Endometrium (tissue), 2 donors: ENCODE measurements at regions not wholly inside any gene's neighbourhood (a gene's known extent, or its start where the extent isn't known, plus 50 kb on each side); places are given as distances from the start of the nearest gene placed in this dataset.
"Not testable (repeated sequence)": the region's sequence is repeated elsewhere in the genome, so short reads cannot be mapped to it uniquely, and the experiment has no call there.

Experiments used
- FAIRE-seq: peaks from 2 replicates; lab custom pipeline; 2012; peaks lifted over from hg19 to GRCh38; lab: Jason Lieb, UNC
- donor health status: control.
- donor health status: control.

DNA sequence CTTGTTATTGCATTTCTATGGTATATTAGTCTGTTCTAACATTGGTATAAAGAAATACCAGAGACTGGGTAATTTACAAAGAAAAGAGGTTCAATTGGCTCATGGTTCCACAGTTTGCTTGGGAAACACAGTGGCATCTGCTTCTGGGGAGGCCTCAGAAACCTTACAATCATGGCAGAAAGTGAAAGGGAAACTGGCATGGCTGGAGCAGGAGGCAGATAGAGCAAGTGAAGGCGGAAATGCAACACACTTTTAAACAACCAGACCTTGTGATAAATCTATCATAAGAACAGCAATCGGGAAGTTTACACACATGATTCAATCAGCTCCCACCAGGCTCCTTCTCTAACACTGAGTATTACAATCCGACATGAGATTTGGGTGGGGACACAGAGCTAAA, 346.6 kb upstream of the GNPDA2 start:
- FAIRE-seq: no peak

DNA sequence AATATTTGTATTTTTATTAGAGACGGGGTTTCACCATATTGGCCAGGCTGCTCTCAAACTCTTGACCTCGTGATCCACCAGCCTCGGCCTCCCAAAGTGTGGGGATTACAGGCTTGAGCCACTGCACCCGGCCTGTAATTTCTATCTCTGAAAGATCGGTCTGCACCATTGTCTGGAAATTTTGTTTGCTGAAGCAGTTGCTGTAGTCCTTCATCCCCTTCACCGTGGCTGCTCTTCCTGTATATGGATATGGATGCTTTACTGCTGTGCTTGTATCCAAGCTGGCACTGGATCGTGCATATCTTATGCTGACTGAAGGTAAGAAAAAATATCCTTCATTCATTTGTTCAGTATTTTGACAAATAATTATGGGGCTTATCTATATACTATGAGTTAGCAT, 338.4 kb upstream of the GNPDA2 start:
- FAIRE-seq: no peak

DNA sequence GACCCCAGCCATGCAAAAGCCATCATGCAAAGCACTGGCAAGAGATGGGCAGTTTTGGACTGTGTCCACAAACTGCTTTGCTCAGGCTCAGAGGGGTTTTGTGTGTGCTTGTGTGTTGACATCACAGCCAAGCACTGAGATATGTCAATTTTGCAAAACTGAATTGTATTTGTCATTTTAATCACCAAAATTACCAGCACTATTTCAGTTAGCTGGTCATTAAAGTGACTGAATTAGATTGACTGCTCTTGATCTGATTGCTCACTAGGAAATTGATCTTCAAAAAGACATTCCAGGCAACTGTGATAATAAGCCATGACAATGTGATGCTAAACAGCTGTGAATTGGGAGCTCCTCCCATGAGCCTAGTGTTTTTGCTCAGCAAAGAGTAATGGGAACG, 337.3 kb upstream of the GNPDA2 start:
- no peak for FAIRE-seq

DNA sequence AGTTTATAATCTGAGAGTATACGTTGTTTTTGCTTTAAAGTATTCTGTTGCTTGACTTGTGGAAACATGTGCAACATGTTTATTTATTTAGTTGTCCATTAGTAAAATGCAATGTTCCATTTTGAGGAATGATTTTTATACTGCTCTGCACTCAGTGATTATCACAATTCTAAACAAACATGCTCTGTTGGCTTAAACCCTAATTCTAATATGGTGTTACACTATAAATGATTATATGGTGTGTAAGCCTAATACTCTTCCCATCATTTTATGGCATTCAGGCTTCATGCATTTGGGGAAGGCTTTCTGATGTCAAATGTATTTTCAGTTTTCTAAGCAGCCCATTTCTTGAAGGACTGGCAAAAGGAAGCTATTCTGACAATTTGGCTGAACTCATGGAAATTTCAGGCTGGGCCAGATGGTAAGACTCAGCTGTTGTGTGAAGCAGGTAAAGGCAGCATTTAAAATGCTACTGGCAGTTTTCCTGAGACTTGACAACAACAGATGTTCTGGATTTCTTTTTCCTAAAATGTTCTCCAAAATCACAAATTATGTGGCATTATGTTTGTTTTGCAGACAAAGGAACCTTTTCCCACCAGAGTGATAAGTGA, 336.7 kb upstream of the GNPDA2 start:
- FAIRE-seq: no peak

DNA sequence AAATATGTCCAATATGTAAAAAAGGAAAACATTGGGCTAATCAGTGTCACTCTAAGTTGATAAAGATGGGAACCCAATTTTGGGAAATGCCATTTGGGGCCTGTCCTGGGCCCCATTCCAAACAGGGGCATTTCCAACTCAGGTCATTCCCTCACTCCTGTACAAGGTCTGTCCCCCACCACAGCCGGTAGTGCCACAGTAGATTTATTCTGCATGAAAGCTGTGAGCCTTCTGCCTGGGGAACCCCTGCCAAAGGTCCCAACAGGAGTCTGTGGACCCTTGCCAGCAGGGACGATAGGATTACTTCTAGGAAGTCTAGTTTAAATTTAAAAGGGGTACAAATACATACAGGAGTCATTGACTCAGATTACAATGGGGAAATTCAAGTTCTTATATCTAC, 317.6 kb upstream of the GNPDA2 start:
- no peak for FAIRE-seq

DNA sequence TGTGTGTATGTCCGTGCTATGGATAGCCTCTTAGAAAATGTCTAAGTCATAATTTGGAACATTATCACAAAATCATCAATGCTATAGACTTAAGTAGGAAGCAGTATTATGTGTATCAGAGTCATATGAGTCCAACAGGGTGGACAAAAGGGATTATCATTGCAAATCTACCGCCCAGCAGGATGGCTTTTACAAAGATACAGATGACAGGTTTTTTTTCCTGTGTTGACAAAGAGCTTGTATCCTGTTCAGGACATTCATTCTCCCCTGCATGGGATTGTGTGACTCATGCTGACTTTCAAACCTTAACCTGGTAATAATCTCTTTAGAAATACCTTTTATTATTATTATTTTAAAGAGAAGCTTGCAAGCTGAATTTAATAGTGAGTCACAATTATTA, 310.3 kb upstream of the GNPDA2 start:
- no peak for FAIRE-seq

DNA sequence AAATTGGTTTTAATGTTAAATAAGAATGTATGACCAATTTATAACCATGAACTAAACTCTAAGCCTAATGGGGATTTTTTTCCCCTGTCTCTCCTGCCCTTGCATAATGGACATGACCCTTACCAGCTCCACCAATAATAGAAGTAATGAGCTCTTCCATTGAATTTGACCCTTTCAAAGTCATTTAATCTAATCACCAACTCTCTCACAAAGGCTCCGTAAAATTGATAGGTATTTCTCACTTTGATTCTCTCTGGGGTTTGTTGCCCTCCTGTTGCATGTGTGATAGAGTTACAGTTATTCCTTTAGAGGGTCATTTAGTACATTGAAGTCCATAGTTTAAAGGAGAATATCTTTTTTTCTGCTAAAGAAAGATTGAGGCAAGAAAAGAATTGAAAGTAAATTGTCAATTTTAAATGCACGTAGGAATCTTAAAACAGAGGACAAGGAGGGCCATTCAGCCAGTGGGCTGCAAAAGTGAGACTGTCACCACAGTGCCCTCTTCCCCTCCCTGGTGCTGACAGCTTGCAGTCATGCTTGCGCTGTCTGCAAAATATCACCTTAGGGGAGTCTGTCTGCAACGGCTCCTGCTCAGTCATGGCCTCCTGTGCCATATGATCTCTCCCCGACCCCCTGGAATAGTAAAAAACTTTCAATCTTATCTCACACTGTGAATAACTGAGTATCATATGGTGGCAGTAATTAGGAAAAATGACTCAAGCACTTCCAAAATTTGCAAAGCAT, 307.5 kb upstream of the GNPDA2 start:
- FAIRE-seq: no peak

DNA sequence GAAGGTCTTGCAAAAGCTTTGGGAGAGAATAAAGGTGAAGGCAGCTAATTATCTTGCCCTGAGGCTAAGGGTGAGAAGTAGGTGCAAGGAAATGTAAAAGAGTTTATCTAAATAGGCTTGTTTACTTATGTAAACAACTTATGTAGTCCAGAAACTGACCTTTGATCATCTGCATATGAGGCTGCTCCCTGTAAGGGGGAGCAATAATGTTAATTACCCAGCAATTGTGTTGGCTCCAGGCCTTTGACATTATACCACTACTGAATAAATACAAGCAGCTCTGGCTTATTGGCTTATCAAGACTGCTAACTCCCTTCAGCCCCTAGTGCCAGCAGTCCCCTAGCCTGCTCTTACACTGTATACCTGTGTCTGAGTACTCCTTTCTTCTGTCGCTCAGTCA, 303.7 kb upstream of the GNPDA2 start:
- no peak for FAIRE-seq

DNA sequence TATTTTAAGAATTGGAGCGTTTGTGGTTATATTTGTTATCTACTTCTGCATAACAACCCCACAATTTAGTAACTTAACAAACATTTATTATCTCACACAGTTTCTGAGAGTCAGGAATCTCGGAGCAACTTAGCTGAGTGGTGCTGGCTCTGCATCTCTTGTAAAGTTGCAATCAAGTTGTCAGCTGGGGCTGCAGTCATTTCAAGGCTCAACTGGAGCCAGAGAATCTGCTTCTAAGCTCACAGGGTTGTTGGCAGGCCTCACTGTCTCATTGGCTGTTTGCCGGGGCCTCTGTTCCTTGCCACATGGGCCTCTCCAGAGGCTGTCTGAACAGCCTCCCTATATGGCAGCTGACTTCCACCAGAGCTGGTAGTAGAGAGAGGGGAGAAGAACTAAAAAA, 281.2 kb upstream of the GNPDA2 start:
- no peak for FAIRE-seq

DNA sequence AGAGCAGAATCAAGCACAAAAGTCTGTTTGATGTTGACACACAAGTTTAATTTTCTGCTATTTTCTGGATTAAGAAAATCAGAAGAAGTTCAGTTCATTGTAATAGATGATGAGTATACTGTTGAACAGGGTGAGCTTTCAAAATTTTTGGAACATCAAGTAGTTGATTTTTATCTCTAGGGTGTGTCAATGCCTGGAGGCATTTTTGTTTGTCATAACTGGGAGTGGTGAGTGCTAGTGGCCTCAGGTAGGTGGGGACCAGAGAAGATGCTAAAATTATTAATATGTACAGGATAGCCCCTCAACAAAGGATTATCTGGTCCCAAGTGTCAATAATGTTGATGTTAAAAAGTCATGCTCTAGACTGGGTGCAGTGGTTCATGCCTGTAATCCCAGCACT, 279.7 kb upstream of the GNPDA2 start:
- FAIRE-seq: no peak

DNA sequence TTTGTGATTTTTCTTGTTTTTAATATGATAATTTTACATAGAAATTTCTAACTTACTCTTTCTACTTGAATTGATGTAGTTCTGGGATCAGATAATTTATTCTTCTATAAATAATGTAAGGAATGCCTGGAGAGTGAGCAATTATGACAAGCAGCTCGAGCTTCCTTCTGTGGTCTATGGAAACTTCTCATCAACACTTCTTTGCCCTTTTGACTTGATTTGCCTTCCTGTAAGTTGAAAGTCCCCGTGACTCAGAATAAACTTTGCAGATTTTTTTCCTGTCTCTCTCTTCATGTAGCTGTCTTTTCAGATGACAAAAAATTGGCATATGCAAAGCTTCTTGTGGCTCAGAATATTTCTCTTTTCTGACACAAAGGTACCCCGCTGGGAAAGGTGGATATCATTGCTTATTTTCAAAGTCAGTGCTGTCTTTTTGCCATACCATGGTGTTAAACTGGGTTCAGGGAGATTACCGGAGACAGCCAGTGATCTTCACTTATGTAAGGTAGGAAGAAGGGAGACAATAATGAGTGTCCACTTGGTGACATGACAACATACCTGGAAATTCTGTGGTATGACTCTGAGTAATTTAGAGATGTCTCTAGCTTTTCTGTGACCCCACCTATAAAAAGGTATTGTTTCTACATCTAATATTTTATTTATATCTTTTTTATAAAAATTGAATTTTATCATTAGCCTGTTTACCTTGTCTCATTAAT, 278.6 kb upstream of the GNPDA2 start:
- FAIRE-seq: no peak

DNA sequence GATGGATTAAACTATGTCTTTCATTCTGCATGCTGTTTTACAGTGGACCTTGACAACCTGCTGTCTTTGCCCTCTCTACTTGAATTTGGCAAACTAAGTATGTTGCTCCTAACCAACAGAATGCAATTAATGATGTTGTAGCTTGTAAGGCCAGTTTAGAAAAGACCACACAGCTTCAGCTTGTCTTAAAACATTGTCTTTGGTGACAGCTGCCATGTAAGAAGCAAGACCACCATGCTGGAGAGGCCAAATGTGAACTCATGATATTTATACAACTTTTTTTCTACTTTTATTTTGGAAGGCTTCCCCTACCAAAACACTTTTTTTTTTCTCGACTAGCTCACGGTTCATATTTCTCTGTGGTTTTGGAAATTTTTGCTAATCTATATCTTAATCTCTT, 278.0 kb upstream of the GNPDA2 start:
- no peak for FAIRE-seq

DNA sequence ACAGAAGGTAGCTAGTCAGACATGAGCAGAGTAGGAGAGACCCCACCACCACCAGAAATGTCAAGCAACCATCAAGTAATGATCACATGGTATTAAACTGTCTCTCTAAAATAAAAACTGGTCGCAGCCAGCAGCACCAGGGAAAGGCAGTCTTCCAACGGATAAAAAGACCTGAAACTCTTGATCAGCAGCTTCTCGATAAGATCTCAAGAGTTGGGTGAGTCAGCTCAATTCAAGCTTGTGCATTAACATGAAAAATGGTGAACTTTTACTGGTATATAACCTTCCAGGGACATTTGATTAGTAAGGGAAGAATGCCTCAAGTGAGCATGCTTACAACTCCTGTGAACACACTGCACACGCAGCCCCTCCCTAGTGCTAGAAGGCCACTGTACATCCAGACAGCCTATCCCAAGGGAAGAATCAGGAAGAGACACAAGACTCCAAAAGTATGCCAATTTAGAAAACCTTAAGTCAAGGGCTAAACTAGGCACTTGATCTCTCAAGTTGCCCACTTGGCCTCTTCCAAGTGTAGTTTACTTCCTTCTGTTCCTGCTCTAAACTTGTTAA, 270.0 kb upstream of the GNPDA2 start:
- FAIRE-seq: no peak

DNA sequence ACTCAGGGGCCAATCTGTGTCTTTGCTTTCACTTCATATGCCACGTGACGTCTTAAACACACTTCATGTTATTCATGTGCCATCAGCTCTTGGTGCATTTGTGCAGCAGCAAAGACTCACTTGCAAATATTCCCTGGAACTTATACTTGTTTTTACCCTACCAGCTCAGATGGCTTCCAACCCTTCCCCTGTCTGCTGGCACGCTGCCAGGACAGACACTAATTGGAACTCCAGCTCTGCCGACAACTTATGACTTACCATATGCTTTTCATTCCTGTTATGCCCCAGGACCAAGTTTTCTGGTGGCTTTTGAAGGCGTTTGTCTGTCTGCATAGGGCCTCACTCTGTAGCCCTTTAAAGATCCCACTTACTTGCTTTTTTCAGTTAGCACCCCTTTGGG, 261.7 kb upstream of the GNPDA2 start:
- FAIRE-seq: no peak

DNA sequence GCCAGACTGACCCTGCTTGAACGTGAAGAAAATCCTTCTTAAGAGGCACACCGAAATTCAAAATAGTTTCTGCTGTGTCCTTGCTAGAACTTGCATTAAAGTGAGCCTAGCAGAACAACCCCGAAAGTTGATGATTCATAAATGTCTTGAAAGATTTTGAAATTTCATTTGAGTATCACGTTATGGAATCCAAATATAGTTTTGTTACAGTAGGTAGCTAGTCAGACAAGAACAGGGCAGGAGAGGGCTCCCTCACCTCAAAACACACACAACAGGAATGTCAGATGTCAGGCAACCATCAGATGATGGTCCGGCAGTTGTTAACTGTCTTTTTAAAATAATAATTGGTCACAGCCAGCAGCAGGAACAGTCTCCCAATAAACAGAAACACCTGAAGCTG, 259.6 kb upstream of the GNPDA2 start:
- no peak for FAIRE-seq

DNA sequence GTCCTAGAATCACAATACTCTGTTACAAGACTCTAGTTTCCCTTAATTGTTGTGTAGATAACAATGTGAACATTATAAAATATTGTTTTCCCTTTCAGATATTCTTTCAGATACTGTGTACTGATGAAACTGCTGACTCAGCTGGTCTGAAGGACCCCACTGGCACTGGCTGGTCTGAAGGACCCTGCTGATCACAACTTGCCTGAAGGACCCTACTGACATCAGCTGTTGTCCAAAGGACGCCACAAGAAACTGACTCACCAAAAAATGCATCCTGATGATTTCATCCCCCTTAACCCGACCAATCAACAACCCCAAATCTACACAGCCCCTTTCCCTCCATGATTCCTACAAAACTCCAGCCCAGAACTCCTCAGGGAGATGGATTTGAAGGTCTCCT, 258.8 kb upstream of the GNPDA2 start:
- FAIRE-seq: no peak

DNA sequence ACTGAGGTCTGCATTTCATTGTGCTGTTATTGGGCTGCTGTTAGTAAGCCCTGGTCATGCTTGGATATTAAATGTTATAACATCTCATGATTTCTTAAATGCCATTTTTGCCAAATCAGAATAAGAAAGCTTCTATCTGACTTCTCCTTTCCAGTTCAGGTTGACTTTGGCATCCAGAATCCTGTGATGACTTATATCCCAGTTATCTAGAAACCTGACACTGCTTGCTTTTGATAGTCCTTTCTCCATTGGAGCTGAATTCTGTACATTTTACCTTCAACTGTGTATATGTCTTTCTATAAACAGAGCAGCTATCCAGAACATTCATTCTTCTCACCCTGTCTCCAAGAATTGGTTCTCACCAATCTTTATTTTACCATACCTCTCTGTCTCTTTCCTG, 257.7 kb upstream of the GNPDA2 start:
- no peak for FAIRE-seq

DNA sequence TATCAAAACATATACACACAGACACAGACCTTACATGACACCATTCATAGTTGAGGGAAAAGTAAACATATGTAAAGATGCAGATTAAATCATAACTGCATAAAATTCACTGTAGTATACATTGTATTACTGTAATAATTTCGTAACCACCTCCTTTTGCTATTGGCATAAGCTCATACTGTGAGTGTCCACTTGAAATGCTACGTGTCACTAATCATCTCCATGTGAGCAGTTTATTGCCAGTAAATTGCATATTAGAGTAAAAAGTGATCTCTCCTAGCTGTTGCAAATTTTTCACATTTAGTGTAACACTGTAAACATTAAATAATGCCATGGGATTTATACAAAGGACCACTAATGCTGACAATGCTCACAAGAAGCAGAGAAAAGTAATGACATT, 256.7 kb upstream of the GNPDA2 start:
- no peak for FAIRE-seq

DNA sequence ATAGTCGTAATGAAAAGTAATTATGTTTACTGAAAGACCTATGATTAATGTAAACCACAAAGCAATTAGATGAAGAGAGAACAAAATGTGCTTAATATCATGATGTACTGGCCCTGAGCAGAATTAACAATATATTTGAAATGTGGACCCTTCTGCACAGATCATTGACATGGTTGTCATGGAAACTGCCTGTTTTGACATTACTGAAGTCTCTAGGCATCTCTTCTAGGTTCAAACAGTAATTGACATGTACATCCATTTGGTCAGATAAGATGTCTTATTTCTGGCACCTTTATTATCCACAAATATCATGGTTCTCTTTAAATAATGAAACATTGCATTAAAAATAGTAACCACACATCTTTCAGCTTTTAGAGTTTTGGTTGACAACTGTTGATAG, 251.7 kb upstream of the GNPDA2 start:
- FAIRE-seq: no peak

DNA sequence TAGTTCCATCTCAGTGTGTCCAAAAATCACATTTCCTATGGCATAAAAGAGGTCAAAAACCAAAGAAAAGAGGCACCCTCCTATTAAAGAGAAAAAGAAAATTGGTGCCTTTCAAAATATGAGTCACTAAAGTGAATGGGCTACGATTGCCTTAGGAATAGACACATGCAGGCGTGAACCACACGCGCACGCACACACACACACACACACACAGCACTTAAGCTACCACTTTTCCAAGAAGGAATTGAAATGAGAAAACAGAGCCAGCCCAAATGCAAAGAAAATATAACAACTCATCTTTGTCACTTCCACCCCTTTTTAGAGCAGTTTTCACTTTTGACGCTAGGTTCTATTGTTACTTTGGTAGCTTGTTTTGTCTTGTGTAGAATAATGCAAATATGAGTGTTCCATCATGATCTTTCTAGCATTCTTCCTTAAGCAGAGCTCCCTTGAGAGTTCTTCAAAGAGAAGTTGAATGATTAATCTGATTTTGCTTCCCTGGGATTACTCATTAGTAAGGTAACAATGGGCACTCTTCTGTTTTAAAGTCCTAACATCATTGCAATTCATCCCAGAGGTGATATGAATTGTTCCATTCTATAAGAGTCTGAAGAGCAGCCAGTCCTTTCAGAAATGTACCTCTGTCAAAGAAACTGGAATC, 239.2 kb upstream of the GNPDA2 start:
- FAIRE-seq: no peak

DNA sequence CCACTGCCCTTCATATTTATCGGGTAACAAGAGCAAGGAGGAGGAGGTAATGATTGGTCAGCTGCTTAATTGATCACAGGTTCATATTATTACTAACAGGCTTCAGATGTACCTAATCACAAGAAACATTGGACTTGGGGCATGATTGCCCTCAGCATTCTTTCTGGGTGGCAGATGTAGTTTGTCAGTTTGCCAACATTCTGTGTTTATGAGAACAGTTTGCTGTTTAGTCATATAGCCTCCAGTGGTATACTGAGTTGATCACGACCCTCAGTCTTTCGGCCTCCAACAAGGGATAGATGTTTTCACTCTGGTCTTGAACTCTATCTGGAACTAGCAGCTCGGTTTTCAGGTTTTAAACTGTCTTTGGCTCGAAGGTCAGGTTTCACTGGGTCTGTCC, 237.7 kb upstream of the GNPDA2 start:
- FAIRE-seq: not testable (repeated sequence)

DNA sequence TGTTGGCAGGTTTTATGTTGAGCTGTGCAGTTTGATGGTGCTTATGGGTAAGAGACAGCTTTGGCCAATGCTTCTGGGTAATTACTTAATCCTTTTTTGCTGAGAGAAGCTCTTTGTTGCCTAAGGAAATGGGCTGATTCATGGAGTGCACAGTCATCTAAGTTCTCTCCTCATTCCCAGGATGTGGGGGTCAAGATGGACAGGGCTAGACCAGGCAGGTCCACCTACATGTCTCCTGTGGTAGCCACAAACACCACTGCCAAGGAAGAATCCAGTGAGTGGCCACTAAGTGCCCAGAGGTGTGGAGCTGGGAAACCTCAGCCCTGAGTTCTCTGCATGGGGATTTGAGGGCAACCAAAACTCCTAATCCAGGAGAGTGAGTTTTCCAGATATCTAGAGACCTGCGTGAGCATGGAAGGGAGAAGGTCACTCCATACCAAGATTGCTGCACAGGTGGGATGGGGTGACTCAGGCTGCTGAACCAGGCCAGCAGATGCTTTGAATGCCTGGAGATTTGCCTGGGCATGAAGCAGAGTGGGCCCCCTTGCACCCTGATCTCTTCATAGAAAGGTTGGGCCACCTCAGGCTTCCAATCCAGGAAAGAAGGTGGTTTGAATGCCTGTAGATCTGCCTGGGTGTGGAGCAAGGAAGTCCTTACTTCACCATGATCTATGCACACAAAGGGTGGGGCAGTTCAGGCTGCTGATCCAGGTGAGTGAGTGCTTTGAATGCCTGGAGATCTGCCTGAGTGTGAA, 234.8 kb upstream of the GNPDA2 start:
- FAIRE-seq: no peak
